WTC11 (cell line): ENCODE measurements at regions not wholly inside any gene's neighbourhood (a gene's known extent, or its start where the extent isn't known, plus 50 kb on each side); places are given as distances from the start of the nearest gene placed in this dataset.

ENCODE experiments used
- ATAC-seq: fragments of 200-7000 bp; cut with Tn5 transposase; 2 replicates; pipeline ENCODE4 v1.10.0; 2021; ENCODE audit warnings: mild to moderate bottlenecking, moderate library complexity
- CTCF ChIA-PET: fragments of 300-600 bp; sonication (Branson Sonifier 250); formaldehyde crosslinking; loops from one replicate; lab custom pipeline; 2021; ENCODE audit warnings: antibody characterized with exemption; lab: Charles Lee
- POLR2A ChIA-PET: fragments of 350-600 bp; sonication (Branson Sonifier 250); formaldehyde crosslinking; loops from one replicate; lab custom pipeline; 2021; ENCODE audit warnings: antibody characterized with exemption; lab: Charles Lee
- DNase-seq: peaks from one replicate; pipeline ENCODE4 v3.0.0; 2021; ENCODE audit warnings: low spot score
- H3K27ac Mint-ChIP-seq: 2 replicates; pipeline ENCODE4 v1.8.0; 2021; ENCODE audit warnings: mixed read lengths
- H3K27me3 Mint-ChIP-seq: 2 replicates; pipeline ENCODE4 v1.8.0; 2021; ENCODE audit warnings: low read depth, mild to moderate bottlenecking, moderate library complexity, mixed read lengths
- H3K36me3 Mint-ChIP-seq: 2 replicates; pipeline ENCODE4 v1.8.0; 2021; ENCODE audit warnings: mixed read lengths
- H3K4me1 Mint-ChIP-seq: 2 replicates; pipeline ENCODE4 v1.8.0; 2022; ENCODE audit warnings: mixed read lengths
- H3K4me3 Mint-ChIP-seq: 2 replicates; pipeline ENCODE4 v1.8.0; 2021; ENCODE audit warnings: mild to moderate bottlenecking, moderate library complexity, mixed read lengths
- H3K9me3 Mint-ChIP-seq: 2 replicates; pipeline ENCODE4 v1.8.0; 2021; ENCODE audit warnings: mixed read lengths
- ATF2 ChIP-seq: sonication (generic); formaldehyde crosslinking; IDR thresholded peaks from 2 replicates; pipeline ENCODE4 v1.8.1; 2022; ENCODE audit warnings: low read depth, missing genetic modification reagents, borderline replicate concordance
- E2F5 ChIP-seq: sonication (generic); formaldehyde crosslinking; IDR thresholded peaks from 2 replicates; pipeline ENCODE4 v1.8.1; 2022; ENCODE audit warnings: mild to moderate bottlenecking, moderate library complexity, missing genetic modification reagents
- FOXP1 ChIP-seq: sonication (generic); formaldehyde crosslinking; IDR thresholded peaks from 2 replicates; pipeline ENCODE4 v1.8.0; 2022; ENCODE audit warnings: missing genetic modification reagents, mild to moderate bottlenecking, moderate library complexity, borderline replicate concordance
- GTF2I ChIP-seq: fragments of 250-450 bp; sonication (Bioruptor Pico); conservative IDR thresholded peaks from 2 replicates; pipeline ENCODE4 v1.4.0; 2021; ENCODE audit warnings: mild to moderate bottlenecking
- HMGA2 ChIP-seq: fragments of 250-450 bp; sonication (Bioruptor Pico); IDR thresholded peaks from 2 replicates; pipeline ENCODE4 v1.4.0; 2021; ENCODE audit warnings: mild to moderate bottlenecking, moderate library complexity
- IRF1 ChIP-seq: sonication (generic); formaldehyde crosslinking; IDR thresholded peaks from 2 replicates; pipeline ENCODE4 v1.8.0; 2023; ENCODE audit warnings: missing genetic modification reagents
- JUN ChIP-seq: sonication (generic); formaldehyde crosslinking; IDR thresholded peaks from 2 replicates; pipeline ENCODE4 v1.8.0; 2023; ENCODE audit warnings: mild to moderate bottlenecking, missing genetic modification reagents
- KAT7 ChIP-seq: sonication (generic); formaldehyde crosslinking; IDR thresholded peaks from 2 replicates; pipeline ENCODE4 v1.8.1; 2023; ENCODE audit warnings: missing genetic modification reagents, mild to moderate bottlenecking, borderline replicate concordance
- NFATC4 ChIP-seq: fragments of 250-450 bp; sonication (Bioruptor Pico); IDR thresholded peaks from 2 replicates; pipeline ENCODE4 v1.9.0; 2021; ENCODE audit warnings: mild to moderate bottlenecking
- NR1H2 ChIP-seq: sonication (generic); formaldehyde crosslinking; IDR thresholded peaks from 2 replicates; pipeline ENCODE4 v1.9.0; 2021; ENCODE audit warnings: mild to moderate bottlenecking, moderate library complexity, missing genetic modification reagents
- OVOL2 ChIP-seq: fragments of 250-450 bp; sonication (Bioruptor Pico); IDR thresholded peaks from 2 replicates; pipeline ENCODE4 v1.9.0; 2021; ENCODE audit warnings: mild to moderate bottlenecking, borderline replicate concordance
- PRRX2 ChIP-seq: fragments of 250-450 bp; sonication (Bioruptor Pico); IDR thresholded peaks from 2 replicates; pipeline ENCODE4 v1.8.0; 2021; ENCODE audit warnings: mild to moderate bottlenecking
- SP1 ChIP-seq: sonication (generic); formaldehyde crosslinking; conservative IDR thresholded peaks from 2 replicates; pipeline ENCODE4 v1.8.1; 2022; ENCODE audit warnings: missing genetic modification reagents
- STAT6 ChIP-seq: sonication (generic); formaldehyde crosslinking; conservative IDR thresholded peaks from 2 replicates; pipeline ENCODE4 v1.8.1; 2023; ENCODE audit warnings: mild to moderate bottlenecking, low read depth, missing genetic modification reagents, moderate library complexity
- TEAD1 ChIP-seq: sonication (generic); formaldehyde crosslinking; IDR thresholded peaks from 2 replicates; pipeline ENCODE4 v1.8.0; 2022; ENCODE audit warnings: mild to moderate bottlenecking, missing genetic modification reagents
- ZBTB21 ChIP-seq: sonication (generic); formaldehyde crosslinking; IDR thresholded peaks from 2 replicates; pipeline ENCODE4 v1.8.1; 2023; ENCODE audit warnings: mild to moderate bottlenecking, missing genetic modification reagents, borderline replicate concordance
- ZNF281 ChIP-seq: sonication (generic); formaldehyde crosslinking; IDR thresholded peaks from 2 replicates; pipeline ENCODE4 v1.8.0; 2023; ENCODE audit warnings: mild to moderate bottlenecking, missing genetic modification reagents
- ZNF671 ChIP-seq: fragments of 250-450 bp; sonication (Bioruptor Pico); IDR thresholded peaks from 2 replicates; pipeline ENCODE4 v1.8.0; 2021; ENCODE audit warnings: mild to moderate bottlenecking
- TF ChIP-seq, protein P1 (sequence below): sonication (generic); formaldehyde crosslinking; IDR thresholded peaks from 2 replicates; pipeline ENCODE4 v1.8.0; 2022; ENCODE audit warnings: mild to moderate bottlenecking, missing genetic modification reagents
- TF ChIP-seq, protein P2 (sequence below): fragments of 250-450 bp; sonication (Bioruptor Pico); IDR thresholded peaks from 2 replicates; pipeline ENCODE4 v1.8.0; 2021; ENCODE audit warnings: mild to moderate bottlenecking
- TF ChIP-seq, protein P3 (sequence below): sonication (generic); formaldehyde crosslinking; IDR thresholded peaks from 2 replicates; pipeline ENCODE4 v1.8.1; 2023; ENCODE audit warnings: mild to moderate bottlenecking, missing genetic modification reagents
- TF ChIP-seq, protein P4 (sequence below): sonication (generic); formaldehyde crosslinking; IDR thresholded peaks from 2 replicates; pipeline ENCODE4 v1.8.0; 2022; ENCODE audit warnings: mild to moderate bottlenecking, missing genetic modification reagents

DNA sequence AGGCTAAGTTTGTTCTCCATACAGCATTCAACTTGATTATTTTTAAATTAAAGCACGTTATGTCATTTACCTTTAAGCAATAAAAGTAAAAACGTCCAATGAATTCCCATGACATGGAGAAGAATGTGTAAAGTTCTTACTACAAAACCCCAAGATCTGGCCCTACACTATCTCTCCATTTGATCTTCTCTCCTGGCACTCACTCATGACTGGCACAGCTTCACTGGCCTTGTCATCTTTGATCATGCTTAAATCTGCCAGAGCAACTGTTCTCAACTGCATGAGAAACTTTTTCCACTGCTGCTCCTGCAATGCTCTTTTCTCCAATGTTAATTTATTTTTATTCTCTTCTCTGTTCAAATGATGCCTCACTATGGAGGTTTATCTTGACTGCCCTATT, 1109.0 kb upstream of the IGFBP7 start (continued):
- no peak for TF ChIP-seq ATF2 (CRISPR knock-in tag)
- TF ChIP-seq ZNF281 (CRISPR knock-in tag) = no peak
- TF ChIP-seq SP1 (CRISPR knock-in tag) = no peak
- no peak for TF ChIP-seq E2F5 (CRISPR knock-in tag)
- TF ChIP-seq HMGA2 (CRISPR knock-in tag) = no peak
- TF ChIP-seq, protein P1, sequence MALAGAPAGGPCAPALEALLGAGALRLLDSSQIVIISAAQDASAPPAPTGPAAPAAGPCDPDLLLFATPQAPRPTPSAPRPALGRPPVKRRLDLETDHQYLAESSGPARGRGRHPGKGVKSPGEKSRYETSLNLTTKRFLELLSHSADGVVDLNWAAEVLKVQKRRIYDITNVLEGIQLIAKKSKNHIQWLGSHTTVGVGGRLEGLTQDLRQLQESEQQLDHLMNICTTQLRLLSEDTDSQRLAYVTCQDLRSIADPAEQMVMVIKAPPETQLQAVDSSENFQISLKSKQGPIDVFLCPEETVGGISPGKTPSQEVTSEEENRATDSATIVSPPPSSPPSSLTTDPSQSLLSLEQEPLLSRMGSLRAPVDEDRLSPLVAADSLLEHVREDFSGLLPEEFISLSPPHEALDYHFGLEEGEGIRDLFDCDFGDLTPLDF (CRISPR knock-in tag) = no peak
- no peak for TF ChIP-seq KAT7
- no peak for TF ChIP-seq NFATC4 (CRISPR knock-in tag)
- TF ChIP-seq IRF1 (CRISPR knock-in tag) = no peak
- TF ChIP-seq TEAD1 (CRISPR knock-in tag) = no peak
- TF ChIP-seq, protein P2, sequence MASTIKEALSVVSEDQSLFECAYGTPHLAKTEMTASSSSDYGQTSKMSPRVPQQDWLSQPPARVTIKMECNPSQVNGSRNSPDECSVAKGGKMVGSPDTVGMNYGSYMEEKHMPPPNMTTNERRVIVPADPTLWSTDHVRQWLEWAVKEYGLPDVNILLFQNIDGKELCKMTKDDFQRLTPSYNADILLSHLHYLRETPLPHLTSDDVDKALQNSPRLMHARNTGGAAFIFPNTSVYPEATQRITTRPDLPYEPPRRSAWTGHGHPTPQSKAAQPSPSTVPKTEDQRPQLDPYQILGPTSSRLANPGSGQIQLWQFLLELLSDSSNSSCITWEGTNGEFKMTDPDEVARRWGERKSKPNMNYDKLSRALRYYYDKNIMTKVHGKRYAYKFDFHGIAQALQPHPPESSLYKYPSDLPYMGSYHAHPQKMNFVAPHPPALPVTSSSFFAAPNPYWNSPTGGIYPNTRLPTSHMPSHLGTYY (CRISPR knock-in tag) = no peak
- TF ChIP-seq OVOL2 (CRISPR knock-in tag) = no peak
- TF ChIP-seq, protein P3, sequence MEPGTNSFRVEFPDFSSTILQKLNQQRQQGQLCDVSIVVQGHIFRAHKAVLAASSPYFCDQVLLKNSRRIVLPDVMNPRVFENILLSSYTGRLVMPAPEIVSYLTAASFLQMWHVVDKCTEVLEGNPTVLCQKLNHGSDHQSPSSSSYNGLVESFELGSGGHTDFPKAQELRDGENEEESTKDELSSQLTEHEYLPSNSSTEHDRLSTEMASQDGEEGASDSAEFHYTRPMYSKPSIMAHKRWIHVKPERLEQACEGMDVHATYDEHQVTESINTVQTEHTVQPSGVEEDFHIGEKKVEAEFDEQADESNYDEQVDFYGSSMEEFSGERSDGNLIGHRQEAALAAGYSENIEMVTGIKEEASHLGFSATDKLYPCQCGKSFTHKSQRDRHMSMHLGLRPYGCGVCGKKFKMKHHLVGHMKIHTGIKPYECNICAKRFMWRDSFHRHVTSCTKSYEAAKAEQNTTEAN (CRISPR knock-in tag) = no peak

DNA sequence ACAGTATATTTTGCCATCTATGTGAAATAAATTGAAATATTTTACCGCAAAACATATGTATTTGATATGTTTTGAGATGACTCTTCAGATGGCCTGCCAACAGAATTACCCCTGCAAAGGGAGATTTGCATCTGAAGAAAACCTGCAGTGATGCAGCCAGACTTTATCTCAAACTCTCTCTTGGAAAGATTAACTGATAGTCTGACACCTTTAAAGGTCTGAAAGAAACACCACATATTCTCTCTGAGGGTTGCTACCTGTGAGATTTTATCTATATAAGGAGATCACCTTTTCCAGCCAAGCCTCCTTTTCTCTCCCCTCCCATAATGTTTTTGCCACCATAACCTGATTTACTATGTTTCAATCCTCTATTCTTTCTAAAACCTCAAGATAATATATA, 1106.3 kb upstream of the IGFBP7 start:
- H3K4me3 Mint-ChIP-seq = no peak overlapping the region
- peaks cover 8% of the 10 kb centered on the region; the same call in 1 of the 2 replicates for H3K9me3 Mint-ChIP-seq
- H3K27ac Mint-ChIP-seq = no peak overlapping the region
- H3K4me1 Mint-ChIP-seq = peaks cover 42% of the 10 kb centered on the region
- H3K27me3 Mint-ChIP-seq = no peaks in the 10 kb centered on the region
- CTCF ChIA-PET = no interaction called here
- DNase-seq (no peak), ATAC-seq (no peak)
- no peaks in the 10 kb centered on the region for H3K36me3 Mint-ChIP-seq
- POLR2A ChIA-PET = no interaction called here
- TF ChIP-seq STAT6 (CRISPR knock-in tag) (no peak), PRRX2 (CRISPR knock-in tag) (no peak), KAT7 (no peak), JUN (no peak), ZNF671 (CRISPR knock-in tag) (no peak), ZBTB21 (CRISPR knock-in tag) (no peak), HMGA2 (CRISPR knock-in tag) (no peak), TEAD1 (CRISPR knock-in tag) (no peak), GTF2I (CRISPR knock-in tag) (no peak), NR1H2 (CRISPR knock-in tag) (no peak), FOXP1 (CRISPR knock-in tag) (no peak)
- TF ChIP-seq, protein P4, sequence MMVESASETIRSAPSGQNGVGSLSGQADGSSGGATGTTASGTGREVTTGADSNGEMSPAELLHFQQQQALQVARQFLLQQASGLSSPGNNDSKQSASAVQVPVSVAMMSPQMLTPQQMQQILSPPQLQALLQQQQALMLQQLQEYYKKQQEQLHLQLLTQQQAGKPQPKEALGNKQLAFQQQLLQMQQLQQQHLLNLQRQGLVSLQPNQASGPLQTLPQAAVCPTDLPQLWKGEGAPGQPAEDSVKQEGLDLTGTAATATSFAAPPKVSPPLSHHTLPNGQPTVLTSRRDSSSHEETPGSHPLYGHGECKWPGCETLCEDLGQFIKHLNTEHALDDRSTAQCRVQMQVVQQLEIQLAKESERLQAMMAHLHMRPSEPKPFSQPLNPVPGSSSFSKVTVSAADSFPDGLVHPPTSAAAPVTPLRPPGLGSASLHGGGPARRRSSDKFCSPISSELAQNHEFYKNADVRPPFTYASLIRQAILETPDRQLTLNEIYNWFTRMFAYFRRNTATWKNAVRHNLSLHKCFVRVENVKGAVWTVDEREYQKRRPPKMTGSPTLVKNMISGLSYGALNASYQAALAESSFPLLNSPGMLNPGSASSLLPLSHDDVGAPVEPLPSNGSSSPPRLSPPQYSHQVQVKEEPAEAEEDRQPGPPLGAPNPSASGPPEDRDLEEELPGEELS (CRISPR knock-in tag) = no peak
